ENCODE measurements at regions not wholly inside any gene's neighbourhood (a gene's known extent, or its start where the extent isn't known, plus 50 kb on each side); places are given as distances from the start of the nearest gene placed in this dataset.

DNA sequence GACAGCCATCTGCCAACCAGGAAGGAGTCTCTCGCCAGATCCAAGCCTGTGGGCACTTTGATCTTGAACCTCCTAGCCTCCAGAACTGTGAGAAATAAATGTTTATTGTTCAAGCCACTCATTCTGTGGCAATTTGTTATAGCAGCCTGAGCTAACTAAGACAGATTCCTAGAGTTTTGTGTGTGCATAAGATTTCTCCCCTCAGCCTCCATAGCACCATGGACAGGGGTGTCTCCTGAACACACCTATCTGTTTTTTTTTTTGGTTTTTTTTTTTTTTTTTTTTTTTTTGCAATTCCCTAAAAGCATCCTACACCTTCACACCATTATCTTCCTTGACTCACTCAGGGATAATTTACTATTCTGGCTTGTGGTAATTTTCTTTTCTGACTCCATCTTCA, 768.5 kb downstream of the NR2F2 start:
- H3K27ac ChIP-seq (ENCODE audit: low read depth, low read length), result no peak overlapping the region
- H3K27me3 ChIP-seq (ENCODE audit: insufficient read depth, low read length), result no peaks in the 10 kb centered on the region
- no peaks in the 10 kb centered on the region for H3K36me3 ChIP-seq (ENCODE audit: insufficient read depth, low read length)
- H3K4me1 ChIP-seq (ENCODE audit: control insufficient read depth, insufficient read depth, low read length, unreplicated experiment), result no peaks in the 10 kb centered on the region
- H3K79me2 ChIP-seq (ENCODE audit: control insufficient read depth, insufficient read depth, low read length, unreplicated experiment), result no peaks in the 10 kb centered on the region
- H3K4me3 ChIP-seq (ENCODE audit: low read depth, low read length), result no peak overlapping the region
- H2AFZ ChIP-seq (ENCODE audit: low read length, unreplicated experiment), result no peak overlapping the region

DNA sequence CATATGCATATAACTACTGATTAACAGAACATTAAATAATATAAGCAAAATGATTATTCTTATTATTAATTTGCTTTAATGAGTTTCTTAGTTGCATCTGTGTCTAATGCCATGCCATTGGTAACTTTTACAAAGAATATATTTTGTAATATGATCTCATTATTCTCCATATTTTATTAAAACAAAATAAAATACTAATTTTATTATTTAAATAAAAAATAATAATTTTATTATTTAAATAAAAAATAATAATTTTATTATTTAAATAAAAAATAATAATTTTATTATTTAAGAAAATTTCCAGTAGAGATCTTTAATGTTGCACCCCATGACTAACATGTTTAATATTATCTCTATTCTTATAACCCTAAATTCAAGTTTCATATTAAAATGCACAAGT, 771.1 kb downstream of the NR2F2 start:
- no peak overlapping the region for H3K27ac ChIP-seq (ENCODE audit: low read depth, low read length)
- no peak overlapping the region for H3K4me3 ChIP-seq (ENCODE audit: low read depth, low read length)
- H3K36me3 ChIP-seq (ENCODE audit: insufficient read depth, low read length), result no peaks in the 10 kb centered on the region
- H2AFZ ChIP-seq (ENCODE audit: low read length, unreplicated experiment), result no peak overlapping the region
- no peaks in the 10 kb centered on the region for H3K4me1 ChIP-seq (ENCODE audit: control insufficient read depth, insufficient read depth, low read length, unreplicated experiment)
- no peaks in the 10 kb centered on the region for H3K27me3 ChIP-seq (ENCODE audit: insufficient read depth, low read length)
- H3K79me2 ChIP-seq (ENCODE audit: control insufficient read depth, insufficient read depth, low read length, unreplicated experiment), result no peaks in the 10 kb centered on the region

DNA sequence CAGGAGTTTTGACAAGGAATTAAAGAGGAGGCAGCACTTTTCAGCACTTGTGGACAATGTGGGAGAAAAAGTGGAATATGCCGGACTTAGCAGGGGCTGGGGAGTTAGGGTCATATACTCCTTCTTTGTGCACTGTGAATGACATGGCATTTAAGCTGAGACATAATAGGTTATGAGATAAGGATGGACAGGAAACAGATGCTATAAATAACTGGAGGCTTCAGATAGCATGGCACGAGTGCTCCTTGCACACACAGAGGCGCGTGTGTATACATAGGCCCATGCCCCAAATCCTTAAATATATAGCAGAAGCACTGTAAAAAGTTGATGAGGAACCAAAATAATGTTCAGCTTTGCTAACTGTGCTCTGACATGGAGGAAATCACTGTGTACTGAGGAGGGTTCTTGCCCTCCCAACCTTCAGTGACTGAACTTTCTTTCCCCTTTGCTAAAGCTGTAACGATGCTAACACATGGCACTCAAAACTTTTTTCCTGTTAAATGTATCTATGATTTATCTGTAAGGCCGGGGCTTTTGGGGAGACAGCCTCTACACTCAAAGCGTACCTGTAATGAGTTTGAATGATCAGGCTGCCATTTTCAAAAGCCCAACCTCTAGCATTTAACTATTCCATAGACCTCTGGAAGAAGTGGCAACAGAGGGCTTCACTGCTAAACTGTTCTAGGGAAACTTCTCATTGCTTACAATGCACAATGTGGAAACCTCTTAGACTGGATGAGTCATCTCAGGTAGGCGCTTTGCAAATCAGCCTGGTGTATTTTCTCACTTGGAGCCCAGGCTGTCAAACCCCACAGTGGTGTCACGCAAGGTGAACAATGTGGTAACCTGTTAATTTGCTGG, 784.6 kb downstream of the NR2F2 start:
- Histone ChIP-seq H3K4me1 (ENCODE audit: control insufficient read depth, insufficient read depth, low read length, unreplicated experiment) (no peaks in the 10 kb centered on the region), H3K27me3 (ENCODE audit: insufficient read depth, low read length) (no peaks in the 10 kb centered on the region), H2AFZ (ENCODE audit: low read length, unreplicated experiment) (no peak overlapping the region), H3K4me3 (ENCODE audit: low read depth, low read length) (no peak overlapping the region), H3K36me3 (ENCODE audit: insufficient read depth, low read length) (no peaks in the 10 kb centered on the region), H3K79me2 (ENCODE audit: control insufficient read depth, insufficient read depth, low read length, unreplicated experiment) (no peaks in the 10 kb centered on the region), H3K27ac (ENCODE audit: low read depth, low read length) (no peak overlapping the region)

DNA sequence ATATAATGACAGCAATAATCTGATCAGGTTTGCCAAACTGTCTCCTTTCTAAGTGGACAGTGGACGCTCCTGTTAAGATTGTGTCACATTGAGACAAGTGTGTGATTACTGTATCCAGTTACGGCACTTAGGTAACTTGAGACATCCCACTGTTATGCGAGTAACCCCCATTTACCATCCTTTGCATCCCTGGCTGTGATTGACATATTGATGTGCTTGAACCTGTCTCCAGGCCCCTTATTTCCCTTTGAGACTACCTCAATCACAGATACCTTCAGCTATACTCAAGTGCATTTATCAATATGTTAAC, 785.2 kb downstream of the NR2F2 start:
- no peaks in the 10 kb centered on the region for H3K79me2 ChIP-seq (ENCODE audit: control insufficient read depth, insufficient read depth, low read length, unreplicated experiment)
- no peak overlapping the region for H3K27ac ChIP-seq (ENCODE audit: low read depth, low read length)
- H3K4me3 ChIP-seq (ENCODE audit: low read depth, low read length), result no peak overlapping the region
- H3K27me3 ChIP-seq (ENCODE audit: insufficient read depth, low read length), result no peaks in the 10 kb centered on the region
- H2AFZ ChIP-seq (ENCODE audit: low read length, unreplicated experiment), result no peak overlapping the region
- H3K36me3 ChIP-seq (ENCODE audit: insufficient read depth, low read length), result no peaks in the 10 kb centered on the region
- H3K4me1 ChIP-seq (ENCODE audit: control insufficient read depth, insufficient read depth, low read length, unreplicated experiment), result no peaks in the 10 kb centered on the region

DNA sequence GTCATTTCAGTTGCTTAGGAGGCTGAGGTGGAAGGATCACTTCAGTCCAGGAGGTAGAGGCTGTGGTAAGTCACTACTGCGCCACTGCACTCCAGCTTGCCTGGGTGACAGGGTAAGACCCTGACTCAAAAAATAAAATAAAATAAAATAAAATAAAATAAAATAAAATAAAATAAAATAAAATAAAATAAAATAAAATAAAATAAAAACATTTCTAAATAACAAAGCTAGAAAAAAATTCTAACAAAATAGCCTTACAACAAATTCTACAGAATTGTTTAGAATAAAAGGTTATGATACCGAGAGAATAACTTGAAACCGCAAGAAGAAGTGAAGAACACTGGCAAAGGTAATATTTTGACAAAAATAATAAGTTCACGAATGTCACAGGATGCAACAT, 794.3 kb downstream of the NR2F2 start:
- Histone ChIP-seq H3K4me1 (ENCODE audit: control insufficient read depth, insufficient read depth, low read length, unreplicated experiment) (no peaks in the 10 kb centered on the region), H3K27me3 (ENCODE audit: insufficient read depth, low read length) (no peaks in the 10 kb centered on the region), H3K4me3 (ENCODE audit: low read depth, low read length) (no peak overlapping the region), H3K79me2 (ENCODE audit: control insufficient read depth, insufficient read depth, low read length, unreplicated experiment) (no peaks in the 10 kb centered on the region), H3K27ac (ENCODE audit: low read depth, low read length) (no peak overlapping the region), H2AFZ (ENCODE audit: low read length, unreplicated experiment) (no peak overlapping the region), H3K36me3 (ENCODE audit: insufficient read depth, low read length) (no peaks in the 10 kb centered on the region)

DNA sequence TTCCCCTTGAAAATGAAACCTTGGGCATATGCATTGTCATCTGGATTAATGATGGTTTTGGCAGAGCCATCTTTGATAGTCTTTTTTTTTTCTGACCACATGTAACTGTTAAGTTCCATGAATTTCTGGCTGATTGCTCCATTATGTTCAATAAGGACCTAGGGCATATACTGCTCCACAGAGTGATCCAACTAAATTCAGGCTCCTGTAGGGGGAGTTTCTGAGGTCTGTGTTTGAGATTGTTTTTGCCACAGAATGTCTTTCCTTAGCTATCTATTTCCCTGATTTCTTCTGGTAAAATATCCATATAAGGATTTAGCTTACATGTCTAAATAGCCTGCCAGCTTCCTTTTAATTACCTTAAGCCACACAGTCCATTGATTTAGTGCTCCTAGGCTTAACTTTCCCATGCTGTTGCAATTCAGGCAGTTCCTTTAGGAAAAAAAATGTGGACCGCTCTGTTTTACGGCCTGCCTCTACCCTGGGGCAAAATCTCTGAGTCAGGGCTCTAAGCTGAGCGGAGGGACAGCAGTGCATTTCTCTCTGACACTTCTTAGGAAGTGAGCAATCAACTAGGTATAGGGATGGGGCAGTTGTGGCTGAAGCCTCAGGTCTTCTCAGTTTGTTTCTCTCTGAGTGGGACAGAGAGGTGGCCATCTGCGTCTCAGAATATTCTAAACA, 796.2 kb downstream of the NR2F2 start:
- Histone ChIP-seq H3K4me3 (ENCODE audit: low read depth, low read length) (no peak overlapping the region), H3K36me3 (ENCODE audit: insufficient read depth, low read length) (no peaks in the 10 kb centered on the region), H3K27me3 (ENCODE audit: insufficient read depth, low read length) (no peaks in the 10 kb centered on the region), H3K79me2 (ENCODE audit: control insufficient read depth, insufficient read depth, low read length, unreplicated experiment) (no peaks in the 10 kb centered on the region), H3K27ac (ENCODE audit: low read depth, low read length) (no peak overlapping the region), H2AFZ (ENCODE audit: low read length, unreplicated experiment) (no peak overlapping the region), H3K4me1 (ENCODE audit: control insufficient read depth, insufficient read depth, low read length, unreplicated experiment) (no peaks in the 10 kb centered on the region)

DNA sequence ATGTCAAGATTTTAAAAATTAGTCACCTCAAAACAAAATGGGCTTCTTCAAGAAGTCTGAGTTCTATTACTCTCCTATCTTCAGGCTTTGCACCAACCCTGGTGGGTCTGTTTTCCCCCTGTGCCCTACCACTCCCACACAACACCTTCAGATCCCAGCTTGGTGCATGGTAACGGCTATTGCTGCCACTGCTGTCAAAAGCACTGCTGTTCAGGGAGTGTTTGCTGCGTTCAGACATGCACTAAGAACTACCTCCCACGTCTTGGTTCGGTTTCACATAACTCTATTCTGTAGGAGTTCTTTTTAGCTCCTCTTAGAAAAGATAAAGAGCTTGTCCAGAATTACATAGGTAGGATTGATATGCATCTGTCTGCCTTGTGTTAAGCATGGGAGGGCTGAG, 799.2 kb downstream of the NR2F2 start:
- no peak overlapping the region for H3K4me3 ChIP-seq (ENCODE audit: low read depth, low read length)
- no peaks in the 10 kb centered on the region for H3K4me1 ChIP-seq (ENCODE audit: control insufficient read depth, insufficient read depth, low read length, unreplicated experiment)
- no peaks in the 10 kb centered on the region for H3K79me2 ChIP-seq (ENCODE audit: control insufficient read depth, insufficient read depth, low read length, unreplicated experiment)
- no peaks in the 10 kb centered on the region for H3K36me3 ChIP-seq (ENCODE audit: insufficient read depth, low read length)
- H3K27me3 ChIP-seq (ENCODE audit: insufficient read depth, low read length), result no peaks in the 10 kb centered on the region
- no peak overlapping the region for H3K27ac ChIP-seq (ENCODE audit: low read depth, low read length)
- no peak overlapping the region for H2AFZ ChIP-seq (ENCODE audit: low read length, unreplicated experiment)

DNA sequence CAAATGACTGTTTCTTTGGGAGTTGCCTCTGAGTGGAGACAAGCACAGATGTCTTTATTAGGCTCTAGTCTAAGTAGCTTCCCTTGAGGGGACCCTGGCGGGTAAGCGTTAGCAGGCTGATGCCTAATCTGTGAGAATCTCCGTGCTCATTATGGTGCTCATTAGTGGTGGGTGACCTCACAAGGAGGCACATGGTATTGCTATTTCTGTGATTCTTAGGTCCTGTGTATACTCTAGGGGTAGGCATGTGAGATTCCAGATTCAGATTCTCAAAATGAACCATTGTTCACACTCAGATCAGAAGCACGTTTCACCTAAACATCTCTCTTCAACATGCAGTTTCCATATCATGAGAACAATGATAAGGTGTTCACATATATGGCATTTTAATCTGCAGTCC, 809.7 kb downstream of the NR2F2 start:
- H3K4me3 ChIP-seq (ENCODE audit: low read depth, low read length), result no peak overlapping the region
- no peaks in the 10 kb centered on the region for H3K4me1 ChIP-seq (ENCODE audit: control insufficient read depth, insufficient read depth, low read length, unreplicated experiment)
- no peak overlapping the region for H3K27ac ChIP-seq (ENCODE audit: low read depth, low read length)
- H3K36me3 ChIP-seq (ENCODE audit: insufficient read depth, low read length), result no peaks in the 10 kb centered on the region
- H2AFZ ChIP-seq (ENCODE audit: low read length, unreplicated experiment), result no peak overlapping the region
- no peaks in the 10 kb centered on the region for H3K27me3 ChIP-seq (ENCODE audit: insufficient read depth, low read length)
- H3K79me2 ChIP-seq (ENCODE audit: control insufficient read depth, insufficient read depth, low read length, unreplicated experiment), result no peaks in the 10 kb centered on the region

DNA sequence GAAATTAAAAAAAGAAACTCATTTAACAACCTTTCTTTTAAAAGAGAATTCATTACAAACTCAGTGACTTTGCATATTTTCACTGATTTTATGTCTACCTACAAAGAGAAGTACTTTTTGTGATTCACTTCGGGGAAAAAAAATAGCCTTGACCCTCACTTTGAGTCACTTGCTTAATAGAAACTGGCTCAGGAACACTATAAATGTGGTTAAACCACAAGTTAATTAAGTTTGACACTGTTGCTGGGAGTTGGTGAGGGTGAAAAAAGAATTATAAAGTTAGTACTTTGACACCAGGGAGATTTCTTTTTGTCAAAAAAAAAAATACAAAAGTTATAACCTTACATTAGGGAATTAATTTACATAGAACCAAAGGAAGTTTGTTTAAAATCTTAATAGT, 810.9 kb downstream of the NR2F2 start:
- Histone ChIP-seq H3K36me3 (ENCODE audit: insufficient read depth, low read length) (no peaks in the 10 kb centered on the region), H3K79me2 (ENCODE audit: control insufficient read depth, insufficient read depth, low read length, unreplicated experiment) (no peaks in the 10 kb centered on the region), H3K27ac (ENCODE audit: low read depth, low read length) (no peak overlapping the region), H3K27me3 (ENCODE audit: insufficient read depth, low read length) (no peaks in the 10 kb centered on the region), H2AFZ (ENCODE audit: low read length, unreplicated experiment) (no peak overlapping the region), H3K4me3 (ENCODE audit: low read depth, low read length) (no peak overlapping the region), H3K4me1 (ENCODE audit: control insufficient read depth, insufficient read depth, low read length, unreplicated experiment) (no peaks in the 10 kb centered on the region)

DNA sequence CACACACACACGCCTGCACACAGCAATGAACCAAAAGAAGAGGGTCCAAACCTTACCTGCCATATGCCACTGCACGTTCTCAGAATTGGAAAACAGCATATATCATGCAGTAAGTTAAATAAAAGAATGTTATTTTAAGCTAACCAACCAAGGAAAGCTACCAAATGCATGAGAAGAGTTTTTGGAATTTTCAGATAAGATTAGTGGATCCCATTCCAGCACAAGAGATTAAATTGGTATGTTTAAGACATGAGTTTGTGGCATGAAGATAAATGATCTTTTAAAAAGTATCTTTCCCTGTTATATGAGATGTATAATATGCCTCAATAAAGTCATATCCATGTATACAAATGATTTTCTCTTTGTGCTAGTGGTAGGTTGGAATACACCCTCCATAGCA, 811.4 kb downstream of the NR2F2 start:
- Histone ChIP-seq H3K36me3 (ENCODE audit: insufficient read depth, low read length) (no peaks in the 10 kb centered on the region), H3K27me3 (ENCODE audit: insufficient read depth, low read length) (no peaks in the 10 kb centered on the region), H3K27ac (ENCODE audit: low read depth, low read length) (no peak overlapping the region), H3K79me2 (ENCODE audit: control insufficient read depth, insufficient read depth, low read length, unreplicated experiment) (no peaks in the 10 kb centered on the region), H3K4me3 (ENCODE audit: low read depth, low read length) (no peak overlapping the region), H3K4me1 (ENCODE audit: control insufficient read depth, insufficient read depth, low read length, unreplicated experiment) (no peaks in the 10 kb centered on the region), H2AFZ (ENCODE audit: low read length, unreplicated experiment) (no peak overlapping the region)
